Activated naive CD4-positive, alpha-beta T cell treated with anti-CD3 and anti-CD28 coated beads, Interleukin-2, amount 10 ng/mL, durations not matched to agents 7 days and 5 days (primary cell): ENCODE measurements at regions not wholly inside any gene's neighbourhood (a gene's known extent, or its start where the extent isn't known, plus 50 kb on each side); places are given as distances from the start of the nearest gene placed in this dataset.

Experiments
- CTCF ChIA-PET: fragments of 350-600 bp; sonication (Branson Sonifier 250); formaldehyde crosslinking; loops from one replicate; lab custom pipeline; 2021; ENCODE audit warnings: antibody characterized with exemption; lab: Charles Lee
- DNase-seq: peaks from one replicate; pipeline ENCODE4 v3.0.0-alpha.2; 2020
- H3K27ac Mint-ChIP-seq: one replicate; pipeline ENCODE4 v1.8.0; 2021; ENCODE audit warnings: mild to moderate bottlenecking, moderate library complexity, mixed read lengths
- H3K27me3 Mint-ChIP-seq: one replicate; pipeline ENCODE4 v1.8.0; 2021; ENCODE audit warnings: mild to moderate bottlenecking, mixed read lengths
- H3K36me3 Mint-ChIP-seq: one replicate; pipeline ENCODE4 v1.8.0; 2021; ENCODE audit warnings: mixed read lengths
- H3K4me1 Mint-ChIP-seq: one replicate; pipeline ENCODE4 v1.8.0; 2021; ENCODE audit warnings: mixed read lengths
- H3K4me3 Mint-ChIP-seq: one replicate; pipeline ENCODE4 v1.8.0; 2021; ENCODE audit warnings: mild to moderate bottlenecking, moderate library complexity, mixed read lengths
- H3K9me3 Mint-ChIP-seq: one replicate; pipeline ENCODE4 v1.8.0; 2021; ENCODE audit warnings: mixed read lengths

DNA sequence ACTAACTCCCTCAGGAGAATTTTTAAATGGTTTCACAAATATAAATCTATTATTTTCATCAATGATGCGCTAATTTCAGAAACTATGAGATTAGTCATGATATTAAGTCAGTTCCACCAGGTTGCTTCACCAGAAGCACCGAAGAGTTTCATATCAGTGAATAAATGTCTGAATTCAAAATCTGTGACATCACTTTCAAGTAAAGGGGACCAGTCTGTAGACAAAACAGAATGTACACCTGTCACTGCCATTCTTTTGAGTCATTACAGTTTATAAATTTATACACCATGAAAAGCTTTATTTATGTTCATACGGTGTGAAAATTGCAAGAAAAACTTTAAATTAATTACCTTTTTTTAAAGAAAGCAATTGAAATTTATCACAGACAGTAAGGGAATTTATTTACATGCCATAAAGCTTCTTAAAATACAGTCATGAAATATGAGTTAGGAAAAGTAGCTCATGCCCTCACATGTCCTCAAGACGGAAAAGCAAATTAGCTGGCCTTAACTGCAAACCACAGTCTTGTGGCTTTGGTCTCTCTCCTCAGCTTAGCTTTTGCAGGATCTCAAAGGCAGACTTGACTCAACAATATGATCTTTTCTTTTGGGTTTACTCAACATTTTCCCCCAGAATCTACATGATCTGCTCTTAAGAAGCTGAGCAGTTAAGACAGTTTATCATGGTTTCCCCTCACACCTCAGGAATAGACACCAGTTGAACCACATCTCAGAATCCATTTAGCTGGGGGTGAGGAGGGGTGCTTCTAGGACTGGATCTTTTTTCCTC is 177.7 kb upstream of the MCHR2 start:
- H3K4me3 Mint-ChIP-seq = no peak overlapping the region
- H3K4me1 Mint-ChIP-seq = no peaks in the 10 kb centered on the region
- H3K36me3 Mint-ChIP-seq = no peaks in the 10 kb centered on the region
- CTCF ChIA-PET = no interaction called here
- H3K9me3 Mint-ChIP-seq = no peaks in the 10 kb centered on the region
- H3K27me3 Mint-ChIP-seq = no peaks in the 10 kb centered on the region
- no peak for DNase-seq
- no peak overlapping the region for H3K27ac Mint-ChIP-seq

DNA sequence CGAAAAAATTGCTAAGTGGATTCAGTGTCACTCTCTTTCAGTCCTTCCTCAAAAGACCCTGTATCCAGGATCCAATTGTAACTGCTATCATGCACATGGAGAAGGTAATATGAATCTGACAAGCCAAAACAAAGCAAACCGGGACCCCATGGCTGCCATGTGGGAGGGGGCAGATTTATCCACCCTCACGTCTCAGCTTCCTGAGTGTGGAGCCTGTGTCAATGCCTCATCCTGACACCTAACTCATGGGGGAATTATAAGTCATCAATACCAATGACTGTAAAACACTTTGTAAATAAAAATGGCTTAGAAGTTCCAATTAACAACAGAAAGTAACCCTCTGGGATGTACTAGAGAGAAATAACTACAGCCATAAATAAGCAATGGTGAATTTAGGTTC is 174.1 kb upstream of the MCHR2 start:
- Mint-ChIP-seq H3K27me3 (no peaks in the 10 kb centered on the region), H3K4me1 (no peaks in the 10 kb centered on the region), H3K27ac (no peak overlapping the region), H3K9me3 (no peaks in the 10 kb centered on the region), H3K4me3 (no peak overlapping the region), H3K36me3 (no peaks in the 10 kb centered on the region)
- CTCF ChIA-PET = no interaction called here
- no peak for DNase-seq

DNA sequence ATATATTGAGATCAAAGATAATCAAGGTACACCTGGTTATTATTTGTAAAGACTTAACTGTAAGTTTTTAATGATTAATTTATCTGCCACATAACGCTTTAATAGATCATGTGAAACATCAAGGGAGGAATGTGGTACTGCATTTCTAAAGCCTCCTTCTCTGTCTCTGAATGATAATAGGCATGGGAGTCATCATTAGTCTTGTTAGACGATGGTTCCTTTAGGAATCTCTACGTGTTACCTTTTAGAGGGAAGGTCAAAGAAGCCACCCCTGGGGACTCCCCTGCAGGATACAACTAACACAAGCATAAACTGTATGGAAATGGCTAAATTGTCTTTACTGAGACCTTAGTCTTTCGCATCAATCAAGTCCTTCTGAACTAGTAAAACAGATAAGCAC is 173.6 kb upstream of the MCHR2 start:
- no peaks in the 10 kb centered on the region for H3K27me3 Mint-ChIP-seq
- no peak for DNase-seq
- CTCF ChIA-PET = no interaction called here
- H3K27ac Mint-ChIP-seq = no peak overlapping the region
- H3K4me3 Mint-ChIP-seq = no peak overlapping the region
- H3K4me1 Mint-ChIP-seq = no peaks in the 10 kb centered on the region
- no peaks in the 10 kb centered on the region for H3K36me3 Mint-ChIP-seq
- no peaks in the 10 kb centered on the region for H3K9me3 Mint-ChIP-seq

DNA sequence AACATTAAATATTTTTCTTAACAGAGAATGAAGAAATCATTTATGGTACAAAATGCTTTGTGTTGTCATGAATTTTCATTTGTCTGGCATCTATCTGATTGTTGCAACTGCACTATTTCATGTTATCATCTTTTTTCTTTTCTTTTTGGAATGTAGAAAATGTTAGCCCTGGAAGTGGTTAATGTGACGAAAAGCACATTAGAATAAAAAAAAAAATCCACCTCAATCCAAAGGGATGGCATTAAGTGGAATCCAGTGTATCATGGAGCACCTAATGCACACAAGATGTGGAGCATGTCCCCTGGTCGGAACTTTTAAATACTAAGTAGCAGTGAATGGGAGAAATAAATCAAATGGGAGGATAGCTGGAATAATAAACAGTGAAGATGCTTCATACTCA is 172.9 kb upstream of the MCHR2 start:
- no peak for DNase-seq
- Mint-ChIP-seq H3K27me3 (no peaks in the 10 kb centered on the region), H3K9me3 (no peaks in the 10 kb centered on the region), H3K36me3 (no peaks in the 10 kb centered on the region), H3K4me1 (no peaks in the 10 kb centered on the region), H3K27ac (no peak overlapping the region), H3K4me3 (no peak overlapping the region)
- CTCF ChIA-PET = no interaction called here

DNA sequence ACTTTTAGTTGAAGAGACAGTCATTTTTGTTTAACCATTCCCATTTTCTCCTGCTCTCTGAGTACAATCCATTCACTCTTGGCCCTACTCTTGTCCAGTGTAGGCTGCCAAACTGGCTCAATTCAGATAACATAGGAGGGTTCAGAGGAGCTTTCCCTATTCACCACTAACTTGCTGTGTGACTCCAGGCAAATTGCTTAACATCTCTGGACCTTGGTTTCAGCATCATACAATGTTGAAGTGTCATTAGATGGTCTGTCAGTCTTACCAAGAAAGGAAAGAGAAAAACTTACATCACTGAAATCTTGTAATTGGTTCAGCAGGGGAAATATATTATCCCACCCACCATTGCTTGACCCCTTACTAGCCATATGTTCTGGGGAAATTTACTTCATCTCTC is 171.4 kb upstream of the MCHR2 start:
- Mint-ChIP-seq H3K4me1 (no peaks in the 10 kb centered on the region), H3K36me3 (no peaks in the 10 kb centered on the region), H3K27me3 (no peaks in the 10 kb centered on the region), H3K27ac (no peak overlapping the region), H3K9me3 (no peaks in the 10 kb centered on the region), H3K4me3 (no peak overlapping the region)
- no peak for DNase-seq
- CTCF ChIA-PET = no interaction called here

DNA sequence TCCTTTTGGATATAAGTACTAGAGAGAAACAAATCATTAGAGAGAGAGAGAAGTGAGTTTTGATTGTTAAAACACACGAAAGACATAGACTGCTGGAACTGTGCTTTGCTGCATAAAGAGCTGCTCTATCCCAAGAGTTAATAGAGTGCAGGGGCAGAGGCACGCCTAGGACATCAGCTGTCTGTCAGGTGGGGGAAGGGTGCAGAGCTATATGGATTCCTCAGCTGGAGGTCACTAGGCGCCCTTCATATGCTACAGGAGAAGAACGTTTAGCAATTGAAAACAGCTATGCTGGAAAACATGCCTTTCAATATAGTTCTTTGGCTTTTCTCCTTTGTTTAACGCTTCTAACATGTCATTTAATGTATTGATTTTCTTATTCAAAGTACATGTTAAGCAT is 169.0 kb upstream of the MCHR2 start:
- no peak overlapping the region for H3K4me3 Mint-ChIP-seq
- H3K9me3 Mint-ChIP-seq = no peaks in the 10 kb centered on the region
- H3K4me1 Mint-ChIP-seq = no peaks in the 10 kb centered on the region
- no peaks in the 10 kb centered on the region for H3K27me3 Mint-ChIP-seq
- DNase-seq = no peak
- H3K36me3 Mint-ChIP-seq = no peaks in the 10 kb centered on the region
- CTCF ChIA-PET = no interaction called here
- no peak overlapping the region for H3K27ac Mint-ChIP-seq

DNA sequence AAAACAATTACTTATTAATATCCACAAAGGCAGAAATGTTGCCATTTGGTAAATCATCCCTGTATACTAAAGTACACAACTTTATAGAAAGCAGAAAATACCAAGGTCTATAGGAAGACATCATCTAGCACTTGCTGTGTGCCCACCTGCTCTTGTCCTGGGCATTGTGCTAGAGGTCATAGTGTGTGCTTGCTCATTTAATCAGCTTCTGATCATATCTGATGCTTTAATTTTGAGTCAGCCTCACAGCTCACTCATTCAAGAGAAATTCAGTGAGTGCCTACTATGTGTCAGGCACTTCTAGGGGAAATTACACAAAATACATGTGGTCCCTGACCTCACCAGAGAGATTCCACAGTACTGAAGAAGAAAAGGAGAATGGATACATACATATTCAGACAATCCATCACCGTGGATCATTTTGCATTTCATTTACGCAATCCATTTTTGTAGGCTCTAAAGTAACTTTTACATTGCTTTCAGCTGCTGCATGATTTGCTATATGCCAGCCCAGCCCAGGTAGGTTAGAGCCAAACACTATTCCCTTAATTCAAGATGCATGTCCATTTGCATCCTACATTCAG is 167.9 kb upstream of the MCHR2 start:
- Mint-ChIP-seq H3K9me3 (no peaks in the 10 kb centered on the region), H3K27ac (no peak overlapping the region), H3K27me3 (no peaks in the 10 kb centered on the region), H3K4me1 (no peaks in the 10 kb centered on the region), H3K4me3 (no peak overlapping the region), H3K36me3 (no peaks in the 10 kb centered on the region)
- CTCF ChIA-PET = no interaction called here
- DNase-seq = no peak

DNA sequence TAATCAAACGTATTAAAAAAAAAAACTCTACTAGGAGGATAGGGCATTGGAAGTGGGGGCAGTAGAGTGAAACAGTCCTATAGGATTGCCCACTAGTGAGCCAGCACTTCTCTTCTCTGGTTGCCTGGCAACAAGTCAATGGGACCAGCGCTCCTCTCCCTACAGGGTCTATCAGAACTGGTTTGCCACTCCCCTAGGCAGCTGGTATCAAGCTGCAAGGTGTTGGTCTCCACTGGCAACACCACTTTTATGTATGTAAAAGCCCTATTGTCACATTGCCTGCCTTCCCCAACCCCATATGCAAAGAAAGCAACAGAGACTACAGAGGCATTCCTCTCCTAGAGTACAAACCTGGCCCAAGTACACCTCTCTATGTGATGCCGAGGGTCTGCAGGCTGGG is 166.9 kb upstream of the MCHR2 start:
- H3K4me3 Mint-ChIP-seq = no peak overlapping the region
- DNase-seq = no peak

DNA sequence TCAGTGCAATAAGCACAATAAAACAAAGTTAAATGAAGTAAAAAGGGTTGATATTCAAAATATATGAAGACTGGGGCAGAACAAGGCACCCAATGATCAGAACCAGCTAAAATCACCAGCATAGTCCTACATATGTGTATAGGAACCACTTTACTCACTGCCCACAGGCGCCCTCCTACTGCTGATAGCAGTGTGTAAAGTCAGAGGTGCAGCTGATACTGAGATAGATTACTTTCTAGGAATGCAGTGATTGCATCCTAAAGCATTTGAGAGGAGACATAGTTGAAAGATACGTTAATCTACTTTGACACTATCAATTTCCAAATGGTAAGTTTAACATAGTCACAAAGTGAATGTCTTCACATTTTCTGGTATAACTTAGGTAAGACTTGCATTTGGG is 161.1 kb upstream of the MCHR2 start:
- no peak overlapping the region for H3K27ac Mint-ChIP-seq
- H3K4me1 Mint-ChIP-seq = no peaks in the 10 kb centered on the region
- no peaks in the 10 kb centered on the region for H3K9me3 Mint-ChIP-seq
- no peak overlapping the region for H3K4me3 Mint-ChIP-seq
- H3K27me3 Mint-ChIP-seq = no peaks in the 10 kb centered on the region
- CTCF ChIA-PET = no interaction called here
- no peaks in the 10 kb centered on the region for H3K36me3 Mint-ChIP-seq
- no peak for DNase-seq

More for the DNA sequence above, 166.9 kb upstream of the MCHR2 start:
- H3K4me1 Mint-ChIP-seq = no peaks in the 10 kb centered on the region
- no peaks in the 10 kb centered on the region for H3K36me3 Mint-ChIP-seq
- no peak overlapping the region for H3K27ac Mint-ChIP-seq
- H3K9me3 Mint-ChIP-seq = no peaks in the 10 kb centered on the region
- no peaks in the 10 kb centered on the region for H3K27me3 Mint-ChIP-seq
- CTCF ChIA-PET = no interaction called here

DNA sequence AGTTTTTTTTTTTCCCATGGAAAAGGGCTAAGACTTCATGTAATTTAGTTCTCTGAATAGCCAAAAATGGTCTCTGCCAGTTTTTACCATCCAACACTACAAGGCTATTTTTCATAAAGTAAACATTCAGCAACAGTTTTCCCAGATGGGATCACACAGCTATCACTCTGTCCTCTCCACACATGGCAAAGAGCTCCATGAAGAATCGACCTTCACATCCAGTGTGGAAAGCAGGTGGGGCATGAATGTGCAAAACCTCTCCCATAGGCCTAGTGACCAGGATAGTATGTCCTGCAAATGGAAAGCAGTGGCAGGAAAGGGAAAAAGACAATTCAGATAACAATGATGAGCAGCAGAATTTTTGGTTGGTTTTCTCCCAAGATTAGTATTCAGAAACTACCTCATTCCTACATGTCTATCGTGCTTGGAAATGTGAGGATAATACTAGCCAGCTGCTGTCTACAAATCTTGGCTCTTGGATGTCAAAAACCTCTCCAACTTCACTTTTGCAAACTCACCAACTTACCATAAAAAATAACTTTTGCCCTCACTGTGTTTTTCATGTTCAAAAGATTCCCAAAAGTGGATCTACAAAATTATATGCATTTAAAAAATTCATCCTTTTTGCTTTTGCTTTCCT is 159.7 kb upstream of the MCHR2 start:
- H3K27ac Mint-ChIP-seq = no peak overlapping the region
- H3K27me3 Mint-ChIP-seq = no peaks in the 10 kb centered on the region
- H3K9me3 Mint-ChIP-seq = no peaks in the 10 kb centered on the region
- H3K4me3 Mint-ChIP-seq = no peak overlapping the region
- H3K4me1 Mint-ChIP-seq = no peaks in the 10 kb centered on the region
- H3K36me3 Mint-ChIP-seq = no peaks in the 10 kb centered on the region
- no peak for DNase-seq
- CTCF ChIA-PET = interaction anchor here (1.2 kb wide), 1 partner anchor 37 kb away, joined by 3 read pairs; no protein-coding TSS in a partner anchor

DNA sequence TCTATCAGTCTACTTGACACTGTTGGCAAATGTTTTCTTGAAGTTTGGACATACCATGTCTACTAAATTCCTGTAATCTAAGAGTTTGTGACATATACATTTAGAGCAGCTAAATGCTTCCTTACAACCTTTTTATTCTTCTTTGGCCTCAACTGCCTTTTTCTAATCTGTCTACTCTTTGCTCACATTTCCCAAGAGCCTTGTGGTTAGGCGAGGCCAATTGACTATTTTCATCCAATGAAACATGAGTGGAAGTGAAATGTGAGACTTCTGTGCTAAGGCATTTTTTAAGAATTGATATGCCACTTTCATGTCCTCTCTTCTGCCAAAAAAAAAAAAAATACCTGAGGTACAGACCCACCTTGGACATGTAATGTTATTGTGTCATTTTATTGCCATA is 158.2 kb upstream of the MCHR2 start:
- no peaks in the 10 kb centered on the region for H3K4me1 Mint-ChIP-seq
- no peak for DNase-seq
- no peaks in the 10 kb centered on the region for H3K27me3 Mint-ChIP-seq
- no peaks in the 10 kb centered on the region for H3K9me3 Mint-ChIP-seq
- no peak overlapping the region for H3K4me3 Mint-ChIP-seq
- no peak overlapping the region for H3K27ac Mint-ChIP-seq
- no peaks in the 10 kb centered on the region for H3K36me3 Mint-ChIP-seq
- CTCF ChIA-PET = no interaction called here

DNA sequence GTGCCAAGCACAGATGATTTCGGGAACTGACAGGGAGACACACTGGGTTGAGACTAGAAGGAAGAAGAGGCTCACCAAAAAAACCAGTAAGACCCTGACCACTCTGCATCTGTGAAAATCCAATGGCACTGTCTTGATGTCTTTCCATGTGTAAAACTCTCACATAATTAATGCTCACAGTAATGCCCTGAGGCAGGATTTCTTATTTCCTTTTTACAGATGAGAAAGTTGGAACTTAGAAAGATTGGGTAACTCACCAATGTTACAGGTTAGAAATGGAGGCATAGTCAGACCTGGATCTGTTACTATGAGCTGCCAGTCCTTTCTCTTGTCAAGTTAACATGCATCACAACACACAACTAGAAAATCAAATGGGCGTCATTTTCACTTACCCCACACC is 151.0 kb upstream of the MCHR2 start:
- Mint-ChIP-seq H3K4me3 (no peak overlapping the region), H3K4me1 (no peaks in the 10 kb centered on the region), H3K27ac (no peak overlapping the region), H3K36me3 (no peaks in the 10 kb centered on the region), H3K27me3 (no peaks in the 10 kb centered on the region), H3K9me3 (no peaks in the 10 kb centered on the region)
- DNase-seq = no peak
- CTCF ChIA-PET = no interaction called here

DNA sequence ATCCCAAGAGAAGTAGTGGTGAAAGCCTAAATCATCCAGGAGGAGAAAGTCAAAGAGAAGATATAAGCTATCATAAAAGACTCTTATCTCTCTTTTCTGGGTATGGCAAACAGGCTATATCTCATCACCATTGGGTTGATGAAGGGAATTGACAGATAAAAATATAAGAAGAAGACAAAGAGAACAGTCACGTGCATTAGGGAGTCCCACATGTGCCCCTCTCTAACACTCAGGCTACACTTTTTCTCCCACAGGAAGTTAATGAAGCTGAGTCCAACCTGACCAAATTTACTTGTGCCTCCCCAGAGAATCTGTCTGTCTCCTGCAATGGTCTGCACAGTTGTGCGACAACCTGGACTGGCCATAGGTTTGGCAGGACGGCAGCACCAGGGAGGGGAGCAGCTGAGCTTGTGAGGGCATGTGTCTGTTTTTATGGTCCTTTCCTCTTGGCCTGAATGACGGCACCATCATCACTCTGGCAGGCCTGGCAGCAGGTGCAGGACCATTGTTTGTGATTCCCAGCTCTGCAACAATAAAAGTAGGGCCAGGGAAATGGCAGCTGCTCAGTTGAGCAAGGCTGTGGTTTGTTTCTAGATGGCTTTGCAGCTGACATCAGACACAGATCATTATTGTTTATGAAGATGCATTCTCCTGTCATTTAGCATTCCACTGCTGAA is 144.5 kb upstream of the MCHR2 start:
- no peaks in the 10 kb centered on the region for H3K4me1 Mint-ChIP-seq
- H3K27ac Mint-ChIP-seq = no peak overlapping the region
- H3K4me3 Mint-ChIP-seq = no peak overlapping the region
- no peaks in the 10 kb centered on the region for H3K27me3 Mint-ChIP-seq
- CTCF ChIA-PET = interaction anchor here (1.2 kb wide), 1 partner anchor 22 kb away, joined by 3 read pairs; no protein-coding TSS in a partner anchor
- no peak for DNase-seq
- no peaks in the 10 kb centered on the region for H3K9me3 Mint-ChIP-seq
- H3K36me3 Mint-ChIP-seq = no peaks in the 10 kb centered on the region

DNA sequence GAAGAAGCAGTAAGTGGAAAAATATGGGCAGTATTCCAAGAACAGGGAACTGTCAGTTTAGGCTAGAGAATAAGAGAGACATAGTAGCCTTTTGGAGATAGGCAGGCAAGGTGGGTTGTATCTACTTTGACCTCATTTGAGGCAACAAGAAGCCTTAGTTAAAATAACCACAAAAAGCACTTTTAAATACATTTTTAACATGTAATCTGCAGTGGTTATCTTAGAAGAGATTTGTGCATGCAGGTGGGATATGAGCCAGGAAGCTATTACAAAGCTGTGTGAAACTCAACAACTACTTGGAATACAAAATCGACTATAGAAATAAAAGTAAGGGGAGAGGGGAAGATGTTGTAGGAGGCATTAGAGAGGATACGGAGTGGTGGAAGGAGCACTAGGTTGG is 143.7 kb upstream of the MCHR2 start:
- Mint-ChIP-seq H3K9me3 (no peaks in the 10 kb centered on the region), H3K4me1 (no peaks in the 10 kb centered on the region), H3K27ac (no peak overlapping the region), H3K27me3 (no peaks in the 10 kb centered on the region), H3K36me3 (no peaks in the 10 kb centered on the region), H3K4me3 (no peak overlapping the region)
- CTCF ChIA-PET = no interaction called here
- no peak for DNase-seq
